Activated CD4-positive, alpha-beta T cell treated with anti-CD3 and anti-CD28 coated beads, Interleukin-2, amount 10 ng/mL, durations not matched to agents 24 days and 14 days (primary cell): ENCODE measurements at regions not wholly inside any gene's neighbourhood (a gene's known extent, or its start where the extent isn't known, plus 50 kb on each side); places are given as distances from the start of the nearest gene placed in this dataset.

Source experiments
- DNase-seq: peaks from one replicate; pipeline ENCODE4 v3.0.0; 2022
- H3K27ac Mint-ChIP-seq: one replicate; pipeline ENCODE4 v1.8.0; 2022; ENCODE audit warnings: mild to moderate bottlenecking, mixed read lengths
- H3K27me3 Mint-ChIP-seq: one replicate; pipeline ENCODE4 v1.8.0; 2022; ENCODE audit warnings: mixed read lengths
- H3K36me3 Mint-ChIP-seq: one replicate; pipeline ENCODE4 v1.8.0; 2022; ENCODE audit warnings: low read depth, mild to moderate bottlenecking, mixed read lengths
- H3K4me1 Mint-ChIP-seq: one replicate; pipeline ENCODE4 v1.8.0; 2021; ENCODE audit warnings: mixed read lengths
- H3K4me3 Mint-ChIP-seq: one replicate; pipeline ENCODE4 v1.8.0; 2022; ENCODE audit warnings: mild to moderate bottlenecking, moderate library complexity, mixed read lengths
- H3K9me3 Mint-ChIP-seq: one replicate; pipeline ENCODE4 v1.8.0; 2021; ENCODE audit warnings: mixed read lengths
- intact Hi-C: fragments of 100-400 bp; cut with micrococcal nuclease; formaldehyde crosslinking; loops from one replicate; pipeline ENCODE4 v1.15.1; 2023

DNA sequence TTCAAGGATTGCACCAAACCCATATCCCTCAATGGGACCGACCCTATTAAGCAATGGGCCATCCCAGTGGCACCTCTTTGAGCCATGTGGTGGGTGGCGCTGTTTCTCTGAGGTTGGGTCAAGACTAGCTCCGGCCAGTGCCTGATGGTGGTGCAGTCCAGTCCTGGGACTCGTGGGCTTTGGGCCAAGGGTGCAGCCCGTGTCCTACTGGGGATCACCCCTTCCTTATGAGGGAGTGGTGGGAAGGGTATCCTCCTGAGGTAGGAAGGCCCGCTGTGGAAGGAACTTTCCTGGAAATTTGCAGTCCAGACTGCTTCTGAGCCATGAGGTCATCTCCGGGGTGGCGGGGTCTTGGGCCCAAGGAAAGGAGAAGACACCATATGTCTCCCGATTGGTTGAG, 231.6 kb downstream of the SNRPN start:
- Mint-ChIP-seq H3K4me1 (no peaks in the 10 kb centered on the region), H3K4me3 (no peak overlapping the region), H3K36me3 (no peaks in the 10 kb centered on the region), H3K9me3 (peaks cover 13% of the 10 kb centered on the region), H3K27ac (no peak overlapping the region), H3K27me3 (no peaks in the 10 kb centered on the region)
- no peak for DNase-seq
- intact Hi-C loops: no loop called here

DNA sequence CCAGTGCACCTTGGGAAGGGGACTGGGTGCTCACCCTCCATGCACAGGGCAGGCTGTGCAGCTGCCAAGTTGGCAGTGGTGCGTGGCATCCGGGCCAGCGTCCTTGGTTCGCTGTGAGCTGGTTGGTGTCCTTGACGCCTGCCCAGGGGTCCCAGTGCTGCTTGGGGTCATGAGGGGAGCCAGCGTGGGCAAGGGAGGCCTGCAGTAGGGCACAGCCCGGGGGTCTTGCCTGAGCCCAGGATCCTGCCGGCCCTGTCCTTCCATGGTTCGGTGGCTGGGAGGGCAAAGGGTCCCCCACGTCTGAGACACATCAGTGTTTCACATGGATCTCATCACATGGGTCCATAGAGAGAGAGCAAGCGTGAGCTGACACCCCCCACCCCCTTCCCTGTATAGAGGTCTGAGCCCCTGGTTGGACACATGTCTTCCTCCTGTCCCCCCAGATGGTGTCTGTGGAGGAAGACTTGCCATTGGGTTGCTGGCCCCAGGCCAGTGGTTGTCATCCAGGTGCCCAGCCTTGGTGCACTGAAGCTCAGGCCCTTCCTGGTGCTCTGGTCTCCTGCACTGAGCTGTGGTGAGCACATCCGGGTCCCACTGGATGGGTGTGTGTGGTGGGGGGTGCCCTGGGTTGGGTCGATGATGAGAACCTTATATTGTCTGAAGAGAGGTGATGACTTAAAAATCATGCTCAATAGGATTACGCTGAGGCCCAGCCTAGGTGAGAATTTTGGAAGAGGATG, 232.3 kb downstream of the SNRPN start:
- Mint-ChIP-seq H3K27ac (no peak overlapping the region), H3K4me3 (no peak overlapping the region), H3K4me1 (no peaks in the 10 kb centered on the region), H3K36me3 (no peaks in the 10 kb centered on the region), H3K27me3 (no peaks in the 10 kb centered on the region), H3K9me3 (peaks cover 17% of the 10 kb centered on the region)
- no peak for DNase-seq
- intact Hi-C loops: no loop called here

DNA sequence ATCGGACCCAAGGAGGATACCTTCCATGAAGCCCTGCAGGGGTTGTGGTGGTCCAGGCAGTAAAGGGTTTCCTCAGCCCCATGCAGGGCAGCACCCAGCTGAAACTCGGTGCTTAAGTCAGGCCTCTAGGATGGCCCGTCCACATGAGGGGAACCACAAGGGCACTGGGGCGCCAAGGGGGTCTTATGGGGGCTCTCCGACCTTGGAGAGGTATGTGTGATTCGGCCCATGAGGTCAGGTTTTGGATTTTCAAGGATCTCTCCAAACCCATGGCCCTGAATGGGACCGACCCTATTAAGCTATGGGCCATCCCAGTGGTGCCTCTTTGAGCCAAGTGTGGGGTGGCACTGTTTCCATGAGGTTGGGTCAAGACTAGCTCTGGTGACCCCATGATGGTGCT, 233.3 kb downstream of the SNRPN start:
- Mint-ChIP-seq H3K4me1 (no peaks in the 10 kb centered on the region), H3K4me3 (no peak overlapping the region), H3K36me3 (no peaks in the 10 kb centered on the region), H3K27ac (no peak overlapping the region), H3K9me3 (peaks cover 17% of the 10 kb centered on the region), H3K27me3 (no peaks in the 10 kb centered on the region)
- DNase-seq: no peak
- intact Hi-C loops: no loop called here

DNA sequence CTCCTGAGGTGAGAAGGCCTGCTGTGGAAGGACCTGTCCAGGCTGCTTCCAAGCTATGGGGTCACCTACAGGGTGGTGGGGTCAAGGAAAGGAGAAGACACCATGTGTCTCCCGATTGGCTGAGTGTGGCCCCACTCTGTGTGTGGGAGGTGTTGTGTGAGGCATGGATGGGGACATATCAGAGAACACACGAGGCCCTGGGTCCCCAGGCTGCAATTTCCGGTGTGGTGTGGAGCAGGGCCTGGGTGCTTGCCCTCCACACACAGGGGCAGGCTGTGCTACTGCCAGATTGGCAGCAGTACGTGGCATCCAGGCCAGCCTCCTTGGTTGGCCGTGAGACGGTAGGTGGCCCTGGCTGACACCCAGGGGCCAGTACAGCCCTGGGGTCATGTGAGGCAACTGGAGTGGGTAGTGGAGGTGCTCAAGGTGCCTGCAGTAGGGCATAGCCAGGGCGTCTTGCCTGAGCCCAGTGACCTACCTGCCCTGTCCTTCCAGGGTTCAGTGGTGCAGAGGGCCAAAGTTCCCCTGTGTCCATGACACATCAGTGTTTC, 233.8 kb downstream of the SNRPN start:
- no peak overlapping the region for H3K4me3 Mint-ChIP-seq
- no peak for DNase-seq
- H3K27ac Mint-ChIP-seq: no peak overlapping the region
- H3K36me3 Mint-ChIP-seq: no peaks in the 10 kb centered on the region
- H3K9me3 Mint-ChIP-seq: peaks cover 17% of the 10 kb centered on the region
- H3K27me3 Mint-ChIP-seq: no peaks in the 10 kb centered on the region
- H3K4me1 Mint-ChIP-seq: no peaks in the 10 kb centered on the region
- intact Hi-C loops: no loop called here

DNA sequence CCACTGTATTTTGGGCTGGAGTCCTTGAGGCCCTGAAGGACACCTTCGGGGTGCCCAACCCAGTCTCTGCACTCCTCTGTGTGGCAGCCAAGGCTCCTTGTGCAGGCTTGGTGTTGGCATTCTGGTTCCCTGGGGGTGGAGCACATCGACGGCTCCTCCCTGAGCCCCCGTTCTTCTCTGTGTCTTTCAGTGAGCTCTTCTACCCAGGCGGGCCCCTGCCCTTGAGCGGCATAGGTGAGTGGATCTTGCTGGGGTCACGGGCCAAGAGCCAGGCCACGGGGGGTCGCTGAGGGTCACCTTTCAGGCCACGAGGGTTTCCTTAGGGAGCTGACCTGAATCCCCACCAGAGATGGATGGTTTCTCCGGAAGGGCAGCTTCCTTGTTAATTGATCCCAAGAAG, 234.8 kb downstream of the SNRPN start:
- Mint-ChIP-seq H3K9me3 (peaks cover 17% of the 10 kb centered on the region), H3K27ac (no peak overlapping the region), H3K27me3 (no peaks in the 10 kb centered on the region), H3K4me3 (no peak overlapping the region), H3K4me1 (no peaks in the 10 kb centered on the region), H3K36me3 (no peaks in the 10 kb centered on the region)
- DNase-seq: no peak
- intact Hi-C loops: no loop called here

DNA sequence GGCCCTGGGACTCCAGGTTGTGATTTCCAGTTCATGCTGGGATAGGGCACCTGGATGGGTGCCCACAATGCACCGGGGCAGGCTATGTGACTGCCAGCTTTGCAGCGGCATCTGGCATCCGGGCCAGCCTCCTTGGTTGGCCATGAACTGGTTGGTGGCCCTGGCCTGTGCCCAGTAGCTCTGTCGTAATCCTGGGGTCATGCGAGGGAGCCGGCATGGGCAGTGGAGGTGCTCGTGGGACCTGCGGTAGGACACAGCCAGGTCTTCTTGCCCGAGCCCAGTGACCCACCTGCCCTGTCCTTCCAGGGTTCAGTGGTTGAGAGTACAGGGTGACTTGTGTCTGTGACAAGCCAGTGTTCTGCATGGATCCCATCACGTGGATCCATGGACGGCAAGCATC, 237.9 kb downstream of the SNRPN start:
- Mint-ChIP-seq H3K27me3 (no peaks in the 10 kb centered on the region), H3K4me1 (no peaks in the 10 kb centered on the region), H3K27ac (no peak overlapping the region), H3K9me3 (peaks cover 10% of the 10 kb centered on the region), H3K36me3 (no peaks in the 10 kb centered on the region), H3K4me3 (no peak overlapping the region)
- intact Hi-C loops: no loop called here
- DNase-seq: no peak

DNA sequence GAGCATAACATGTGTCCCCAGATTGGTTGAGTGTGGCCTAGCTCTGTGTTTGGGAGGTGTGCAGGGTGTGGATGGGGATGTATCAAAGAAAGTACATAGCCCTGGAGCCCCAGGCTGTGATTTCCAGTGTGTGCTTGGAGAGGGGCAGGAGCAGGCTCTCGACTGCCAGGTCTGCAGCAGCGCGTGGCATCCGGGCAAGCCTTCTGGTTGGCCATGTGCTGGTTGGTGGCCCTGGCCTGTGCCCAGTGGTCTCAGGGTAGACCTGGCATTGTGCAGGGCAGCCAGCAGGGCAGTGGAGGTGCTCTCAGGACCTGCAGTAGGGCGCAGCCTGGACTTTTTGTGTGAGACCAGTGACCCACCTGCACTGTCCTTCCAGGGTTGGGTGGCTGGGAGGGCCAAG, 231.5 kb downstream of the UBE3A start:
- no peak overlapping the region for H3K4me3 Mint-ChIP-seq
- intact Hi-C loops: no loop called here
- H3K36me3 Mint-ChIP-seq: no peaks in the 10 kb centered on the region
- DNase-seq: no peak
- no peaks in the 10 kb centered on the region for H3K27me3 Mint-ChIP-seq
- no peaks in the 10 kb centered on the region for H3K4me1 Mint-ChIP-seq
- no peak overlapping the region for H3K27ac Mint-ChIP-seq
- no peaks in the 10 kb centered on the region for H3K9me3 Mint-ChIP-seq

DNA sequence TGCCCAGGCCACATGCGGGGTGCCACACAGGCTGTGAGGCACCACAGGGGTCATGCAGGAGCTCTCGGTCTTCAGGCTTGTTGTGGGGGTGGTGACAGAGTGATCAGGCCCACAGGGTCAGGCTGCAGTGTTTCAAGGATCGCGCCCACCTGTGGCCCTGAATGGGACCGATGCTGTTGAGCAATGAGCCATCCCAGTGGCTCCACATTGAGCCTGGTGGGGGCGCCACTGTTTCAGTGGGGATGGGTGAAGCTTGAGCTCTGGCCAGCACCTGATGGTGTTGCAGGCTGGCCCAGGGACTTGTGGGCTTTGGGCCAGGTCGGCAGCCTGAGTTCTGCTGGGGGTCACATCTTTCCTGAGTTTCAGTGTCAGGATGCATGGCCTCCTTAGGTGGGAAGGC, 230.1 kb downstream of the UBE3A start:
- Mint-ChIP-seq H3K27ac (no peak overlapping the region), H3K9me3 (no peaks in the 10 kb centered on the region), H3K4me3 (no peak overlapping the region), H3K36me3 (no peaks in the 10 kb centered on the region), H3K27me3 (no peaks in the 10 kb centered on the region), H3K4me1 (no peaks in the 10 kb centered on the region)
- DNase-seq: no peak
- intact Hi-C loops: no loop called here

DNA sequence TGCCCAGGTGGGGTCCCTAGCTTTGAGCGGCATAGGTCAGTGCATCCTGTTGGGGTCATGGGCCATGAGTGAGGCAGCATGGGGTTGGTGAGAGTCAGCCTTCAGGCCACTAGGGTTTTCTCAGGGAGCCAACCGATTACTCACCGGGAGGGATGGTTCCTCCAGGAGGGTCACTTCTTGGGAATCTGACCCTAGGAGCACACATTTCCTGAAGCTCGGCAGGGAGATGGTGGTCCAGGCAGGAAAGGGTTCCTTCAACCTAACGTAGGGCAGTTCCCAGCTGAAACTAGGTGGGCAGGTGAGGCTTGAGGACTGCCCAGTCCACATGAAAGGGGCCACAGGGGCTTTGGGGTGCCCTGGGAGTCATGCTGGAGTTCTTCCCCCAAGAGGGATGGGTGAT, 218.0 kb downstream of the UBE3A start:
- Mint-ChIP-seq H3K4me3 (no peak overlapping the region), H3K27ac (no peak overlapping the region), H3K4me1 (no peaks in the 10 kb centered on the region), H3K27me3 (no peaks in the 10 kb centered on the region), H3K9me3 (peaks cover 7% of the 10 kb centered on the region), H3K36me3 (no peaks in the 10 kb centered on the region)
- intact Hi-C loops: no loop called here
- no peak for DNase-seq

DNA sequence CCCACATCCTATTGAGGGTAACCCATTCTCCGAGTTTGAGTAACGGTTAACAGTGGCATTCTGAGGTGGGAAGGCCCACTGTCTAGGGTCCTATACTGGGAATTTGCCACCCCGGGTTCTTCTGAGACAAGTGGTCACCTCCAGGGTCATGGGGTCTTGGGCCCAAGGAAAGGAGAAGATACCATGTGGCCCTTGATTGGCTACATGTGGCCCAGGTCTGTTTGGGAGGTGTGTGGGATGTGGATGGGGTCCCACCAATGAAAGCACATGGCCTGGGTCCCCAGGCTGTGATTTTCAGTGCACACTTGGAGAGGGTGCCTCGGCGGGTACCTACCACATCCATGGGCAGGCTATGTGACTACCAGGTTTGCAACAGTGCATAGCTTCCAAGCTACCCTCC, 214.4 kb downstream of the UBE3A start:
- H3K4me3 Mint-ChIP-seq: no peak overlapping the region
- peaks cover 9% of the 10 kb centered on the region for H3K9me3 Mint-ChIP-seq
- intact Hi-C loops: no loop called here
- H3K27ac Mint-ChIP-seq: no peak overlapping the region
- no peak for DNase-seq
- no peaks in the 10 kb centered on the region for H3K27me3 Mint-ChIP-seq
- H3K4me1 Mint-ChIP-seq: no peaks in the 10 kb centered on the region
- no peaks in the 10 kb centered on the region for H3K36me3 Mint-ChIP-seq

DNA sequence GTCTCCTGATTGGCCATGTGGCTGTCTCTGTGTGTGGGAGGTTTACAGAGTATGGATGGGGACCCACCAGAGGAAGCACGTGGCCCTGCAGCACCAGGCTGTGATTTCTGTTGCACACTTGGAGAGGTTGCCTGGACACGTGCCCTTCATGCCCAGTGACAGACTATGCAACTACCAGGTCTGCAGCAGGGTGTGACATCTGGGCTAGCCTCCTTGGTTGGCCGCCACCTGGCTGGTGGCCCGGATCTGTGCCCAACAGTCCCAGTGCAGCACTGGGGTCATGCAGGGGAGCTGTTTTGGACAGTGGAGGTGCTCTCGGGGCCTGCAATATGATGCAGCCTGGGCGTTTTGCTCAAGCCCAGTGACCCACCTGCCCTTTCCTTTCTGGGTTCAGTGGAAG, 212.5 kb downstream of the UBE3A start:
- Mint-ChIP-seq H3K27me3 (no peaks in the 10 kb centered on the region), H3K36me3 (no peaks in the 10 kb centered on the region), H3K4me1 (no peaks in the 10 kb centered on the region), H3K27ac (no peak overlapping the region), H3K9me3 (peaks cover 10% of the 10 kb centered on the region), H3K4me3 (no peak overlapping the region)
- intact Hi-C loops: no loop called here
- DNase-seq: no peak

DNA sequence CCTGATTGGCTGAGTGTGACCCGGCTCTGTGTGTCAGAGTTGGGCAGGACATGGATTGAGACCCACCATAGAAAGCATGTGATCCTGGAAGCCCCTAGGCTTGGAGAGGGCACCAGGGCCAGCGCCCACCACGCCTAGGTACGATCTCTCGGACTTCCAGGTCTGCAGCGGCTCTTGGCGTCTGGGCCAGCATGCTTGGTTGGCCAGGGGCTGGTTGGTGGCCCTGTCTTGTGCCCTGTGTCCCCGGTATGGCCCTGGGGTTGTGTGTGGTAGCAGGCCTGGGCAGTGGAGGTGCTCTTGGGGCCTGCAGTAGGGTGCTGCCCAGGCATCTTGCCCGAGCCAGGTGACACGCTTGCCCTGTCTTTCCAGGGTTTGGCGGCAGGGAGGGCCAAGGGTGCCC, 210.6 kb downstream of the UBE3A start:
- no peak overlapping the region for H3K27ac Mint-ChIP-seq
- no peaks in the 10 kb centered on the region for H3K36me3 Mint-ChIP-seq
- H3K4me1 Mint-ChIP-seq: no peaks in the 10 kb centered on the region
- H3K4me3 Mint-ChIP-seq: no peak overlapping the region
- DNase-seq: no peak
- H3K9me3 Mint-ChIP-seq: peaks cover 10% of the 10 kb centered on the region
- intact Hi-C loops: no loop called here
- H3K27me3 Mint-ChIP-seq: no peaks in the 10 kb centered on the region

DNA sequence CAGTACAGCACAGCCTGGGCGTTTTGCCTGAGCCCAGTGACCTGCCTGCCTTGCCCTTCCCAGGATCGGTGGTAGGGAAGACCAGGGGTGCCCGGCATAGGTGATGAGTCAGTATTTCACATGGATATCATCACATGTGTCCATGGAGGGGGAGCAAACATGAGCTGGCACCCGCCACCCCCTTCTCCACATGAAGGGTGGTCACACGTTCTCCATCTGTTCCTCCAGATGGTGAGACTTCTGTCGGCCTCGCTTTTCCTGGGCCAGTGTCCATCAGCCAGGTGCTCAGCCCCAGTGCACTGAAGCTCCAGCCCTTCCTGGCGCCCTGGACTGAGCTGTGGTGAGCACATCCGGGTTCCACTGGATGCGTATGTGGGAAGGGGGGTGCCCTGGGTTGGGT, 208.4 kb downstream of the UBE3A start:
- Mint-ChIP-seq H3K27me3 (no peaks in the 10 kb centered on the region), H3K27ac (no peak overlapping the region), H3K4me1 (no peaks in the 10 kb centered on the region), H3K9me3 (peaks cover 15% of the 10 kb centered on the region), H3K4me3 (no peak overlapping the region), H3K36me3 (no peaks in the 10 kb centered on the region)
- intact Hi-C loops: no loop called here
- DNase-seq: no peak

DNA sequence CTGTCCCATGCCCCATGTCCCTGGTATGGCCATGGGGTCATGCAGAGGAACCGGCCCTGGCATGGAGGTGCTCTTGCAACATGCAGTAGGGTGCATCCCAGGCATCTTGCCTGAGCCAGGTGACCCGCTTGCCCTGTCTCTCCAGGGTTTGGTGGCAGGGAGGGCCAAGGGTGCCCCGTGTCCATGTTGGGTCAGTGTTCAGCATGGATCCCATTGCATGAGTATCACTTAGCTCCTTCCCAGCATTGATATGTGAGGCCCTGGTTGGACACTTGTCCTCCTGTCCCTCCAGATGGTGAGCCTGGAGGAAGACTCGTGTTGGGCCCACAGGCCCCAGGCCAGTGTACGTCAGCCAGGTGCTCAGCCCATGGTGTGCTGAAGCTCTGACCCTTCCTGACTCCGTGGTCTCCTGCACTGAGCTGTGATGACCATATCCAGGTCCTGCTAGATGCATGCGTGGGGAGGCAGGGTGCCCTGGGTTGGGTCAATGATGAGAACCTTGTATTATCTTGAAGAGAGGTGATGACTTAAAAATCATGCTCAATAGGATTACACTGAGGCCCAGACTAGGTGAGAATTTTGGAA, 205.0 kb downstream of the UBE3A start:
- peaks cover 13% of the 10 kb centered on the region for H3K9me3 Mint-ChIP-seq
- H3K4me1 Mint-ChIP-seq: no peaks in the 10 kb centered on the region
- H3K27me3 Mint-ChIP-seq: no peaks in the 10 kb centered on the region
- no peaks in the 10 kb centered on the region for H3K36me3 Mint-ChIP-seq
- H3K4me3 Mint-ChIP-seq: no peak overlapping the region
- no peak overlapping the region for H3K27ac Mint-ChIP-seq
- no peak for DNase-seq
- intact Hi-C loops: no loop called here

DNA sequence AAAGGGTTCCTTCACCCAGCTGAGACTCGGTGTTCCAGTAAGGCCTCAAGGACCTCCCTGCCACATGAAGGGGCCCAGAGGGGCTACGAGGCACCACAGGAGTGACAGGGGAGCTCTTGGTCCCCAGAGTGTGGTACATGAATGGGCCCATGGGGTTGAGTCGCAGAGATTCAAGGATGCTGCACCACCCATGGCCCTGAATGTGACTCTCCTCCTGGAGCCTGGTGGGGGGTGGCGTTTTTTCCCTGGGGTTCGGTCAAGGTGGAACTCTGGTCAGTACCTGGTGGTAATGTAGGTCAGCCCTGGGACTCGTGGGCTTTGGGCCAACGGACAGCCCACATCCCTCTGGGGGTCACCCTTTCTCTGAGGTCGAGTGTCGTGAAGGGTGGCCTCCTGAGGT, 204.0 kb downstream of the UBE3A start:
- no peaks in the 10 kb centered on the region for H3K27me3 Mint-ChIP-seq
- no peaks in the 10 kb centered on the region for H3K36me3 Mint-ChIP-seq
- H3K27ac Mint-ChIP-seq: no peak overlapping the region
- no peaks in the 10 kb centered on the region for H3K4me1 Mint-ChIP-seq
- H3K9me3 Mint-ChIP-seq: peaks cover 13% of the 10 kb centered on the region
- no peak overlapping the region for H3K4me3 Mint-ChIP-seq
- intact Hi-C loops: no loop called here
- no peak for DNase-seq
